Urinary bladder (tissue), 3 donors: ENCODE measurements at regions not wholly inside any gene's neighbourhood (a gene's known extent, or its start where the extent isn't known, plus 50 kb on each side); places are given as distances from the start of the nearest gene placed in this dataset.

Experiments used
- DNase-seq: peaks from one replicate; pipeline ENCODE4 v3.0.0-alpha.2; 2015; ENCODE audit errors: extremely low spot score
- H3K27ac ChIP-seq: one replicate; pipeline ENCODE4 v1.5.1; 2013; ENCODE audit warnings: low read depth, mild to moderate bottlenecking, moderate library complexity
- H3K36me3 ChIP-seq: one replicate; pipeline ENCODE4 v1.6.1; 2013; ENCODE audit warnings: mild to moderate bottlenecking, moderate library complexity; ENCODE audit not compliant: insufficient read depth
- H3K4me1 ChIP-seq: one replicate; pipeline ENCODE4 v1.6.1; 2013; ENCODE audit warnings: mild to moderate bottlenecking, moderate library complexity; ENCODE audit not compliant: insufficient read depth
- H3K4me3 ChIP-seq: one replicate; pipeline ENCODE4 v1.5.1; 2013; ENCODE audit warnings: low read depth, low read length
- WGBS: extraction: QIAGEN DNeasy Blood & Tissue Kit; methylation state at CpG from one replicate; pipeline ENCODE4 v1.1.7; 2013; 5-methylcytosine and 5-hydroxymethylcytosine counted together
- donor health status: healthy with polysubstance abuse.
- donor health status: healthy.

DNA sequence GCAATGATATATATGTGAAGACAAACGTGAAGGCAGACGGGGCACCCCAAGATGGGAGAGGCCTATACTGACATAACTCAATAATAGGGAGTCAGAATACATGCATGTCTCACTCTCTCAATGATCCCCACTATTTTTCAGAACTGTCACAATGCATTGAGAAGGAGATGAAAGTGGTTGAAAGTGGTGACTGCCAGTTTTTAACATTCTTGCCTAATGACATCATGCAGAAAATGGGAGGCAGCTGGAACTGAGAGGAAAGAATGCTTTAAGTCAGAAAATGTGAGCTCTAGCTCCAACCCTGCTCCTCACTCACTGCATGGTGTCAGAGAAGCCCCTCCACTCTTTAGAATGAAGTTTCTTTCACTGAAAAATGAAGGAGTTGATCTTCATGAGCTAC, 55.3 kb upstream of the P2RY1 start:
- WGBS: 79% methylated on average over 2 of the region's 2 CpGs
- Histone ChIP-seq H3K36me3 (no peaks in the 10 kb centered on the region), H3K4me3 (no peak overlapping the region), H3K4me1 (no peaks in the 10 kb centered on the region), H3K27ac (no peak overlapping the region)
- no peak for DNase-seq

DNA sequence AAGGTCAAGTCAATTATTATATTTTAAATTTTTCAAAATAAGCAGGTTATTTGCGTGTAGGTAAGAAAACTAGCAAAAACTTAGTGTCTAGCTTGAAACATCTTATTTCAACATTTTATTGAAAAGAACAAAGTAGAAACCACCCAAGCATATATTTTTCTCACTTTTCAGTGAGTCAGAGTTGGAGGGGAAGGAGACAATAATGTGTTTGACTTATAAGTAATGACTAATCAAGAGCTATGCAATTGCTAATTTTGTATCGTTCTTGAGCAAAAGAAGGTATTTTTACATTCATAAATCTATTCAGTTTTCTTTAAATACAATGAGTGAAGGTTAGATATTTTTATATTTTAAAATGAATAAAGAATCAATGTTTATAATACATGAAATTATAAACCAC, 54.4 kb upstream of the P2RY1 start:
- no peaks in the 10 kb centered on the region for H3K4me1 ChIP-seq
- no peak for DNase-seq
- WGBS: 94% methylated on average over 2 of the region's 2 CpGs
- no peaks in the 10 kb centered on the region for H3K36me3 ChIP-seq
- H3K27ac ChIP-seq: no peak overlapping the region
- H3K4me3 ChIP-seq: no peak overlapping the region

DNA sequence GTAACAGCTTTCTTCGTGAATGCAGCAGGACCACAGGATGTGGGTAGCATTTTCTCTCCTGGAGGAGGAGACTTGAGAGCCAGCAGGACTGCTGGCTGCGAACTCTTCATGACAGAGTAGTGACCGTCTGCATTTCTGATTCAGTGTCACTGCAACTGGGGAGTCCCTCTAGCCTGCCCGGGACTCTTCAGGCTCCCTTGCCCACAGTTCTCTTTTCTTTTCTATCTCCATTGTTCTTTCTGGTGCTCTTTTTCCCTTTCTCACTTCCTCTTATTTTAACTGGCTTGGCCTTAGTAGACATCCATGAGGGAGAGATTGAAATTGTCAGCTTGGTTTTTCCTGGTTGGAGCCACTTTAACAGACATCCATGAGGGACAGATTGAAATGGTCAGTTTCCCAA, 49.9 kb upstream of the P2RY1 start:
- no peak overlapping the region for H3K4me3 ChIP-seq
- H3K27ac ChIP-seq: no peak overlapping the region
- WGBS: 95% methylated on average over 4 of the region's 4 CpGs
- no peak for DNase-seq
- no peaks in the 10 kb centered on the region for H3K4me1 ChIP-seq
- no peaks in the 10 kb centered on the region for H3K36me3 ChIP-seq
